Esophagus muscularis mucosa (tissue), 3 donors: ENCODE measurements at regions not wholly inside any gene's neighbourhood (a gene's known extent, or its start where the extent isn't known, plus 50 kb on each side); places are given as distances from the start of the nearest gene placed in this dataset.
"Not testable (repeated sequence)": the region's sequence is repeated elsewhere in the genome, so short reads cannot be mapped to it uniquely, and the experiment has no call there.

Source experiments
- CTCF ChIP-seq, 3 experiments: fragments of 200-600 bp in 2 of 3; fragments of 450-650 bp in 1 of 3; sonication (generic) in 2 of 3; IDR thresholded peaks; one replicate each; pipeline ENCODE4 v1.5.1; 2017 to 2019; ENCODE audit warnings: antibody characterized with exemption in 3 of 3, mild to moderate bottlenecking in 2 of 3, moderate library complexity in 1 of 3
- POLR2A ChIP-seq: fragments of 450-650 bp; IDR thresholded peaks from one replicate; pipeline ENCODE4 v1.6.1; 2017; ENCODE audit warnings: antibody characterized with exemption, moderate library complexity, mild to moderate bottlenecking, low read depth

- TF ChIP-seq CTCF (IDR thresholded peaks at IDR 0.05); POLR2A: not testable (repeated sequence)
These were observed 160.7 kb upstream of the TRPM3 start for GRCh38 chr9:71282116-71282515.
